SK-N-SH treated with all-trans-retinoic acid at 6 μM for 48 hours (cell line): ENCODE measurements at regions not wholly inside any gene's neighbourhood (a gene's known extent, or its start where the extent isn't known, plus 50 kb on each side); places are given as distances from the start of the nearest gene placed in this dataset.

ENCODE experiments used
- ATAC-seq: fragments of 200-7000 bp; cut with Tn5 transposase; 3 replicates; pipeline ENCODE4 v1.9.1; 2020; ENCODE audit warnings: mild to moderate bottlenecking, moderate library complexity
- BACH2 ChIP-seq: fragments of 250-450 bp; sonication (Bioruptor Pico); IDR thresholded peaks from 2 replicates; pipeline ENCODE4 v1.9.0; 2021; ENCODE audit warnings: mild to moderate bottlenecking, borderline replicate concordance
- CREB5 ChIP-seq: fragments of 250-450 bp; sonication (Bioruptor Pico); IDR thresholded peaks from 2 replicates; pipeline ENCODE4 v1.5.1; 2020; ENCODE audit warnings: low read depth, mild to moderate bottlenecking, moderate library complexity
- CSDC2 ChIP-seq: fragments of 250-450 bp; sonication (Bioruptor Pico); IDR thresholded peaks from 2 replicates; pipeline ENCODE4 v1.5.0; 2020; ENCODE audit warnings: mild to moderate bottlenecking, moderate library complexity
- CSRNP3 ChIP-seq: fragments of 250-450 bp; sonication (Bioruptor Pico); IDR thresholded peaks from 2 replicates; pipeline ENCODE4 v1.5.1; 2021; ENCODE audit warnings: mild to moderate bottlenecking, moderate library complexity
- ESRRG ChIP-seq: fragments of 250-450 bp; sonication (Bioruptor Pico); IDR thresholded peaks from 2 replicates; pipeline ENCODE4 v1.6.1; 2021; ENCODE audit warnings: mild to moderate bottlenecking
- GLIS3 ChIP-seq: fragments of 250-450 bp; sonication (Bioruptor Pico); IDR thresholded peaks from 2 replicates; pipeline ENCODE4 v1.5.0; 2020; ENCODE audit warnings: mild to moderate bottlenecking, moderate library complexity
- ISL1 ChIP-seq: fragments of 250-450 bp; sonication (Bioruptor Pico); IDR thresholded peaks from 2 replicates; pipeline ENCODE4 v2.1.2; 2022; ENCODE audit warnings: mild to moderate bottlenecking, moderate library complexity
- OSR1 ChIP-seq: fragments of 250-450 bp; sonication (Bioruptor Pico); IDR thresholded peaks from 2 replicates; pipeline ENCODE4 v1.8.0; 2022; ENCODE audit warnings: moderate library complexity, mild to moderate bottlenecking, inconsistent platforms
- POU6F1 ChIP-seq: fragments of 250-450 bp; sonication (Bioruptor Pico); IDR thresholded peaks from 2 replicates; pipeline ENCODE4 v1.8.0; 2021; ENCODE audit warnings: low read depth, mild to moderate bottlenecking, moderate library complexity, borderline replicate concordance
- SNAI2 ChIP-seq: fragments of 250-450 bp; sonication (Bioruptor Pico); IDR thresholded peaks from 2 replicates; pipeline ENCODE4 v1.5.0; 2020; ENCODE audit warnings: mild to moderate bottlenecking, moderate library complexity
- TCF4 ChIP-seq: fragments of 250-450 bp; sonication (Bioruptor Pico); IDR thresholded peaks from 2 replicates; pipeline ENCODE4 v1.8.0; 2021; ENCODE audit warnings: mild to moderate bottlenecking, moderate library complexity, borderline replicate concordance
- TSHZ2 ChIP-seq: fragments of 250-450 bp; sonication (Bioruptor Pico); IDR thresholded peaks from 2 replicates; pipeline ENCODE4 v1.5.0; 2020; ENCODE audit warnings: mild to moderate bottlenecking, moderate library complexity
- ZC3H10 ChIP-seq: fragments of 250-450 bp; sonication (Bioruptor Pico); IDR thresholded peaks from 2 replicates; pipeline ENCODE4 v1.5.1; 2021; ENCODE audit warnings: mild to moderate bottlenecking, moderate library complexity
- ZFP3 ChIP-seq: fragments of 250-450 bp; sonication (Bioruptor Pico); IDR thresholded peaks from 2 replicates; pipeline ENCODE4 v1.5.0; 2020; ENCODE audit warnings: mild to moderate bottlenecking, moderate library complexity
- ZFP30 ChIP-seq: fragments of 450-650 bp; formaldehyde crosslinking; IDR thresholded peaks from 2 replicates; pipeline ENCODE4 v1.5.0; 2022; ENCODE audit warnings: mild to moderate bottlenecking, moderate library complexity
- ZNF565 ChIP-seq: fragments of 450-650 bp; formaldehyde crosslinking; conservative IDR thresholded peaks from 2 replicates; pipeline ENCODE4 v1.5.0; 2020; ENCODE audit warnings: low read depth, mild to moderate bottlenecking, moderate library complexity
- ZNF70 ChIP-seq: fragments of 450-650 bp; formaldehyde crosslinking; IDR thresholded peaks from 2 replicates; pipeline ENCODE4 v1.5.0; 2020; ENCODE audit warnings: mild to moderate bottlenecking, moderate library complexity
- ZNF8 ChIP-seq: fragments of 450-650 bp; formaldehyde crosslinking; IDR thresholded peaks from 2 replicates; pipeline ENCODE4 v1.5.0; 2020; ENCODE audit warnings: mild to moderate bottlenecking, moderate library complexity
- TF ChIP-seq, protein P1 (sequence below): fragments of 250-450 bp; sonication (Bioruptor Pico); IDR thresholded peaks from 2 replicates; pipeline ENCODE4 v1.8.0; 2020; ENCODE audit warnings: mild to moderate bottlenecking, moderate library complexity, borderline replicate concordance

- no peak for TF ChIP-seq ZNF8 (CRISPR knock-in tag)
- no peak for TF ChIP-seq OSR1 (CRISPR knock-in tag)
- TF ChIP-seq ISL1, result no peak
- TF ChIP-seq ZFP30 (CRISPR knock-in tag), result no peak
- no peak for TF ChIP-seq TCF4 (CRISPR knock-in tag)
- no peak for TF ChIP-seq ZFP3 (CRISPR knock-in tag)
- no peak for TF ChIP-seq CSRNP3 (CRISPR knock-in tag)
- no peak for TF ChIP-seq GLIS3 (CRISPR knock-in tag)
- TF ChIP-seq ZNF565 (CRISPR knock-in tag), result no peak
- no peak for TF ChIP-seq SNAI2 (CRISPR knock-in tag)
- no peak for TF ChIP-seq ESRRG (CRISPR knock-in tag)
- no peak for TF ChIP-seq CREB5 (CRISPR knock-in tag)
- TF ChIP-seq POU6F1 (CRISPR knock-in tag), result no peak
- TF ChIP-seq CSDC2 (CRISPR knock-in tag), result no peak
- no peak for ATAC-seq
Observed at GRCh38 chr5:171531638-171532037, 112.2 kb downstream of the FGF18 start.

DNA sequence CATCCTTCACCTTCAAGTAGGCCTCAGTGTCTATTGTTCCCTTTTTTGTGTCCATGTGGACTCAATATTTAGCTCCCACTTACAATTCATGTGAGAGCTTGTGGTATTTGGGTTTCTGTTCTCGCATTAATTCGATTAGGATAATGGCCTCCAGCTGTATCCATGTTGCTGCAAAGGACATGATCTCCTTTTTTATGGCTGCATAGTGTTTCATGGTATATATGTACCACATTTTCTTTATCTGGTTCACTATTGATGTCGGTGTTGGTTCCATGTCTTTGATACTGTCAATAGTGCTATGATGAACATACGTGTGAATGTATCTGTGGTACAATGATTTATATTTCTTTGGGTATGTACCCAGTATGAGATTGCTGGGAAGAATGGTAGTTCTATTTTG, 113.7 kb downstream of the FGF18 start:
- ATAC-seq, result no peak
- TF ChIP-seq ZC3H10 (no peak), ZFP3 (CRISPR knock-in tag) (no peak), TSHZ2 (CRISPR knock-in tag) (no peak), ZFP30 (CRISPR knock-in tag) (no peak), OSR1 (CRISPR knock-in tag) (no peak), ZNF8 (CRISPR knock-in tag) (0 out of 2 replicates have a peak, but pooled peaks have one; percentile 59)
- TF ChIP-seq, protein P1, sequence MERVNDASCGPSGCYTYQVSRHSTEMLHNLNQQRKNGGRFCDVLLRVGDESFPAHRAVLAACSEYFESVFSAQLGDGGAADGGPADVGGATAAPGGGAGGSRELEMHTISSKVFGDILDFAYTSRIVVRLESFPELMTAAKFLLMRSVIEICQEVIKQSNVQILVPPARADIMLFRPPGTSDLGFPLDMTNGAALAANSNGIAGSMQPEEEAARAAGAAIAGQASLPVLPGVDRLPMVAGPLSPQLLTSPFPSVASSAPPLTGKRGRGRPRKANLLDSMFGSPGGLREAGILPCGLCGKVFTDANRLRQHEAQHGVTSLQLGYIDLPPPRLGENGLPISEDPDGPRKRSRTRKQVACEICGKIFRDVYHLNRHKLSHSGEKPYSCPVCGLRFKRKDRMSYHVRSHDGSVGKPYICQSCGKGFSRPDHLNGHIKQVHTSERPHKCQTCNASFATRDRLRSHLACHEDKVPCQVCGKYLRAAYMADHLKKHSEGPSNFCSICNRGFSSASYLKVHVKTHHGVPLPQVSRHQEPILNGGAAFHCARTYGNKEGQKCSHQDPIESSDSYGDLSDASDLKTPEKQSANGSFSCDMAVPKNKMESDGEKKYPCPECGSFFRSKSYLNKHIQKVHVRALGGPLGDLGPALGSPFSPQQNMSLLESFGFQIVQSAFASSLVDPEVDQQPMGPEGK (CRISPR knock-in tag), result no peak

GRCh38 chr5:171534043-171534895, 114.8 kb downstream of the FGF18 start:
- ATAC-seq, result no peak
- no peak for TF ChIP-seq CSDC2 (CRISPR knock-in tag)
- TF ChIP-seq ZNF70 (CRISPR knock-in tag), result no peak
- TF ChIP-seq BACH2 (CRISPR knock-in tag), result no peak
- TF ChIP-seq TSHZ2 (CRISPR knock-in tag), result no peak
- TF ChIP-seq, protein P1 (CRISPR knock-in tag), result no peak
- no peak for TF ChIP-seq ZFP30 (CRISPR knock-in tag)
- no peak for TF ChIP-seq ZFP3 (CRISPR knock-in tag)
- TF ChIP-seq ZNF565 (CRISPR knock-in tag), result no peak
- no peak for TF ChIP-seq ZNF8 (CRISPR knock-in tag)
- TF ChIP-seq CSRNP3 (CRISPR knock-in tag), result no peak
- TF ChIP-seq ISL1, result no peak
